C4-2B (cell line): ENCODE measurements at regions not wholly inside any gene's neighbourhood (a gene's known extent, or its start where the extent isn't known, plus 50 kb on each side); places are given as distances from the start of the nearest gene placed in this dataset.

Experiments
- CTCF ChIP-seq: fragments of 450-650 bp; conservative IDR thresholded peaks from 2 replicates; pipeline ENCODE4 v1.5.1; 2017; ENCODE audit warnings: mild to moderate bottlenecking
- ZFX ChIP-seq: fragments of 450-650 bp; IDR thresholded peaks from 2 replicates; pipeline ENCODE4 v1.6.1; 2017

GRCh38 chr4:160371446-160371845 lies 1268.6 kb downstream of the RAPGEF2 start:
- TF ChIP-seq CTCF (no peak), ZFX (no peak)
